ENCODE measurements at regions not wholly inside any gene's neighbourhood (a gene's known extent, or its start where the extent isn't known, plus 50 kb on each side); places are given as distances from the start of the nearest gene placed in this dataset.

- TF ChIP-seq, protein P1, sequence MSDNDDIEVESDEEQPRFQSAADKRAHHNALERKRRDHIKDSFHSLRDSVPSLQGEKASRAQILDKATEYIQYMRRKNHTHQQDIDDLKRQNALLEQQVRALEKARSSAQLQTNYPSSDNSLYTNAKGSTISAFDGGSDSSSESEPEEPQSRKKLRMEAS (IDR thresholded peaks at IDR 0.05), result no peak
- no peak for TF ChIP-seq EP300 (IDR thresholded peaks at IDR 0.05; ENCODE audit: borderline replicate concordance)
- TF ChIP-seq CREB1 (IDR thresholded peaks at IDR 0.05; ENCODE audit: low read depth), result no peak
- TF ChIP-seq RAD21 (IDR thresholded peaks at IDR 0.05; ENCODE audit: low read depth), result no peak
Observed at GRCh38 chr3:81916890-81917289, 155.4 kb upstream of the GBE1 start.
